DMS114 treated with DMSO at 0.1 percent for 48 hours (cell line): ENCODE measurements at regions not wholly inside any gene's neighbourhood (a gene's known extent, or its start where the extent isn't known, plus 50 kb on each side); places are given as distances from the start of the nearest gene placed in this dataset.
"Not testable (repeated sequence)": the region's sequence is repeated elsewhere in the genome, so short reads cannot be mapped to it uniquely, and the experiment has no call there.

Source experiments
- DNase-seq: peaks from one replicate; lab custom pipeline; 2025; ENCODE audit not compliant: unreplicated experiment; lab: John Stamatoyannopoulos, UW

- DNase-seq = no peak
Measured at GRCh38 chr2:228956701-228957474, 314.2 kb downstream of the PID1 start.

GRCh38 chr2:228949831-228950230 lies 321.3 kb downstream of the PID1 start:
- DNase-seq = no peak

GRCh38 chr2:228945710-228946109 lies 325.4 kb downstream of the PID1 start:
- no peak for DNase-seq

- DNase-seq = no peak
Measured at GRCh38 chr2:228942856-228943255, 328.2 kb downstream of the PID1 start.

GRCh38 chr2:228938629-228939028 lies 332.5 kb downstream of the PID1 start:
- no peak for DNase-seq

GRCh38 chr2:228927028-228928010 lies 343.8 kb downstream of the PID1 start:
- no peak for DNase-seq

- DNase-seq = no peak
Measured at GRCh38 chr2:228919808-228920207, 351.3 kb downstream of the PID1 start.

- DNase-seq = no peak
Measured at GRCh38 chr2:228917220-228917619, 353.9 kb downstream of the PID1 start.

- no peak for DNase-seq
Measured at GRCh38 chr2:228916416-228917090, 354.5 kb downstream of the PID1 start.

- no peak for DNase-seq
Measured at GRCh38 chr2:228913176-228913575, 357.9 kb downstream of the PID1 start.

- DNase-seq = not testable (repeated sequence)
Measured at GRCh38 chr2:228910872-228911271, 360.2 kb downstream of the PID1 start.

- DNase-seq = no peak
Measured at GRCh38 chr2:228902176-228902575, 368.9 kb downstream of the PID1 start.

GRCh38 chr2:228901531-228901930 lies 369.6 kb downstream of the PID1 start:
- no peak for DNase-seq

- DNase-seq = no peak
Measured at GRCh38 chr2:228878138-228878537, 392.9 kb downstream of the PID1 start.

GRCh38 chr2:228876276-228876675 lies 394.8 kb downstream of the PID1 start:
- no peak for DNase-seq

GRCh38 chr2:228875152-228875900 lies 395.8 kb downstream of the PID1 start:
- DNase-seq = no peak

GRCh38 chr2:228871012-228871411 lies 400.1 kb downstream of the PID1 start:
- DNase-seq = no peak

- no peak for DNase-seq
Measured at GRCh38 chr2:228869636-228870264, 401.3 kb downstream of the PID1 start.

GRCh38 chr2:228867406-228867805 lies 403.7 kb downstream of the PID1 start:
- DNase-seq = no peak

GRCh38 chr2:228866781-228867180 lies 404.3 kb downstream of the PID1 start:
- no peak for DNase-seq
